ENCODE measurements at regions not wholly inside any gene's neighbourhood (a gene's known extent, or its start where the extent isn't known, plus 50 kb on each side); places are given as distances from the start of the nearest gene placed in this dataset.

GRCh38 chr4:86441175-86441936 is 81.5 kb upstream of the MAPK10 start:
- no peak for TF ChIP-seq CTCF (IDR thresholded peaks at IDR 0.05; ENCODE audit: insufficient read depth, missing control alignments)
- FAIRE-seq (peak; percentile 44), DNase-seq (ENCODE audit: insufficient read length, low spot score) (no peak)

GRCh38 chr4:86442881-86443280 is 83.0 kb upstream of the MAPK10 start:
- TF ChIP-seq CTCF (IDR thresholded peaks at IDR 0.05; ENCODE audit: insufficient read depth, missing control alignments): no peak
- FAIRE-seq: no peak
- no peak for DNase-seq (ENCODE audit: insufficient read length, low spot score)

GRCh38 chr4:86443495-86443894 is 83.6 kb upstream of the MAPK10 start:
- FAIRE-seq (no peak), DNase-seq (ENCODE audit: insufficient read length, low spot score) (no peak)

GRCh38 chr4:86446996-86447395 is 87.1 kb upstream of the MAPK10 start:
- DNase-seq (ENCODE audit: insufficient read length, low spot score) (no peak), FAIRE-seq (no peak)
- no peak for TF ChIP-seq CTCF (IDR thresholded peaks at IDR 0.05; ENCODE audit: insufficient read depth, missing control alignments)

More at GRCh38 chr4:86443495-86443894, 83.6 kb upstream of the MAPK10 start:
- no peak for TF ChIP-seq CTCF (IDR thresholded peaks at IDR 0.05; ENCODE audit: insufficient read depth, missing control alignments)

- no peak for TF ChIP-seq CTCF (IDR thresholded peaks at IDR 0.05; ENCODE audit: insufficient read depth, missing control alignments)
- FAIRE-seq (no peak), DNase-seq (ENCODE audit: insufficient read length, low spot score) (no peak)
Measured at GRCh38 chr4:86448871-86449270, 89.0 kb upstream of the MAPK10 start.

GRCh38 chr4:86449746-86450588 is 90.1 kb upstream of the MAPK10 start:
- DNase-seq (ENCODE audit: insufficient read length, low spot score) (no peak), FAIRE-seq (no peak)
- TF ChIP-seq CTCF (IDR thresholded peaks at IDR 0.05; ENCODE audit: insufficient read depth, missing control alignments): no peak

GRCh38 chr4:86450861-86451260 is 91.0 kb upstream of the MAPK10 start:
- no peak for TF ChIP-seq CTCF (IDR thresholded peaks at IDR 0.05; ENCODE audit: insufficient read depth, missing control alignments)
- FAIRE-seq: no peak
- DNase-seq (ENCODE audit: insufficient read length, low spot score): no peak
